CD4-positive, alpha-beta T cell treated with Interleukin-12 subunit alpha and Interleukin-12 subunit beta, for 1 hour (primary cell): ENCODE measurements at regions not wholly inside any gene's neighbourhood (a gene's known extent, or its start where the extent isn't known, plus 50 kb on each side); places are given as distances from the start of the nearest gene placed in this dataset.
"Not testable (repeated sequence)": the region's sequence is repeated elsewhere in the genome, so short reads cannot be mapped to it uniquely, and the experiment has no call there.

ENCODE experiments used
- DNase-seq: peaks from one replicate; pipeline ENCODE4 v3.0.0-alpha.2; 2020

DNA sequence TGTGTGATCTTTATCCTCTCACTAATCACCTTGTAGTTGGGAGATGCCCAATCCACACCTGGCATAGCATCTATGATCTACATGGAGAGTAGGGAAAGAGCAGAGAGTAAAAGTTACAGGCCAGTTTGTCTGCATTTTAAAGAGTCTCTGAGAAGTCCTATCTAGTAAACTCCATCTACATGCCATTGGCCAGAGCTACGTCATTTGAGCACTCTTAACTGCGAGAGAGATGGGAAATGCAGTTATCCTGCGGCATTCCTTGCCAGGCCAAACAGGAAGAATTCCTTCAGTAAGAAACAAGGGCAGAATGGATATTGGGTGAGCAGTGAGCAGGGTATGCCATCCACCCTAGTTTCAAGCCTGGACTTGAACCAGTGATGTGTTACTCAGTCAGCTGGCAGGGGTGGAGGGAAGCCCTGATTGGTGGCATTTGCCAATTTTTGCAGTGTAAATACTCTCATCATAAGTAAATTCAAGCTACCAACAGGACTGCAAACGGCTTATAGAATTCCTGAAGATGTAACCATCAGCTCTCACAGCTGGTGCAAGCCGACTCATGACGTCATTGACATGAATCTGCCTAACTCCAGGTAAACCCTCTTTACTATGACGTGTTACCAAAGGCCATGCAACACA lies 156.8 kb upstream of the MSX2 start:
- DNase-seq: no peak

DNA sequence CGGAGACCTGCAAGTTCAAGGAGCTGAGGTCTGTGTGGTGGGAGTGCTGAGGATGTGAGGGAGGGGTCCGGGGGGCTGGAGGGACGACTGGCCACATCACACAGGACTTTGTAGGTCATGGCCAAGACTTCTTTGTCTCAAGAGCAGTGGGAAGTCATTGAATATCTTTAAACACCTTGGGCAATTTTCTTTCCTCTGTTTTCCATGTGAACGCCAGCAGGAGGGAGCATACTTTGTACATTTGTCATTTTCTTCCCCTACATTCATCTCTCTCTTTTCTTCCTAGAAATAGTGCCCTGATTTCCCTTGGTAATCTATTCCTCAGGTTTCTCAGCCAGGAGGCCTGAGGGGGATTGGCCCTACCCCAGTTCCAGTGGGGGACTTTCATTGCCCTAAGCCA lies 153.7 kb upstream of the MSX2 start:
- no peak for DNase-seq

DNA sequence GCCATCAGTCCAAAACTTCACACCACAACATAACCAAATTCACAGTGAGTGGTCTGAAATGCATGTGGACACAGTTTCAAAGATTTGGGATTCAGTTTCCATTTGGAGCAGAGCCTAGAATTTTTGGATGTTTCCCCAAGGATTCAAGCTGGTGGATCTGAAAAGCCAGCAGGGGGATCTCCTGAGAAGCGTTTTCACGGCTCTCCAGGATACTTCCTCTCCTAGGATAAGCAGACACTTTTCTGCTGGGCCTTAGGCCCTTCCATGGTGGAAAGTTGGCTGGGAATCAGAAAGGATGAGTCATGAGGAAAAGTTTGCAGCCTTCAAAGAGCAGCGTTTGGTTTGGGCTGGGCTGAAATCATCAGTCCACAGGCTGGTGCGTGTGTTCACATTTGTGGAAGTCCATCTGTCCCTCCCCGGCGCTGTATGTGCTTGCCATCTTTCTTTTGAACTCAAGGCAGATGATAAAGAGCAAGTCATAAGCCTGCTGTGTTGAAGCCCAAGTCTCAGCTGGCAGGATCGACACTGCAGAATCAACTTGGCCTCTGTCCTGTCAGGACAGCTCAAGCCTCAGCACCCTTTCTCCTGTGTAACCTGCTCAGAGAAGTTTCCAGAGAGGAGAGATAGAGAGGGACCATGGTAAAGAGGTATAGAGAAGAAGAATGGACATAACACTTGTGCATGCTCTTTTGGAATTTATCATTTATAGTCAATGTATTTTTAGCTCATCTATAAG lies 152.6 kb upstream of the MSX2 start:
- no peak for DNase-seq

DNA sequence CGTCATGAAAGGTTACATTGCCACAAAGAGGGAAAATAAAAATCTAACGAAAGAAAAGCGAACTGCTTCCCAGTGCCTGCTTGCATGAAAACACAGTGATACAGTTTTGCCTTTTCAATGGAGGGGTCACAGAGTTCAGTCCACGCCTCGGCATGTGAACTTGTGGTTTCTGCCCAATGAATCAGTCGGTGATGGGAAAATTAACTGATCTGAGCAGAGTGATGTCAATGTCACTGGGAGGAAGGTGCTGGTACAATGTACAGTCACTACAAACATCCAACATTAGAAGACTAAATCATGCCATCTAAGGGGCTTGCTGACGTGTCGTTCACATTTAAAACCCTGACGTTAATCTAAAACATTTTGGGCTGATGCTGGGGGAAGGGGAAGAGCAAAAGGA lies 151.8 kb upstream of the MSX2 start:
- DNase-seq: no peak

DNA sequence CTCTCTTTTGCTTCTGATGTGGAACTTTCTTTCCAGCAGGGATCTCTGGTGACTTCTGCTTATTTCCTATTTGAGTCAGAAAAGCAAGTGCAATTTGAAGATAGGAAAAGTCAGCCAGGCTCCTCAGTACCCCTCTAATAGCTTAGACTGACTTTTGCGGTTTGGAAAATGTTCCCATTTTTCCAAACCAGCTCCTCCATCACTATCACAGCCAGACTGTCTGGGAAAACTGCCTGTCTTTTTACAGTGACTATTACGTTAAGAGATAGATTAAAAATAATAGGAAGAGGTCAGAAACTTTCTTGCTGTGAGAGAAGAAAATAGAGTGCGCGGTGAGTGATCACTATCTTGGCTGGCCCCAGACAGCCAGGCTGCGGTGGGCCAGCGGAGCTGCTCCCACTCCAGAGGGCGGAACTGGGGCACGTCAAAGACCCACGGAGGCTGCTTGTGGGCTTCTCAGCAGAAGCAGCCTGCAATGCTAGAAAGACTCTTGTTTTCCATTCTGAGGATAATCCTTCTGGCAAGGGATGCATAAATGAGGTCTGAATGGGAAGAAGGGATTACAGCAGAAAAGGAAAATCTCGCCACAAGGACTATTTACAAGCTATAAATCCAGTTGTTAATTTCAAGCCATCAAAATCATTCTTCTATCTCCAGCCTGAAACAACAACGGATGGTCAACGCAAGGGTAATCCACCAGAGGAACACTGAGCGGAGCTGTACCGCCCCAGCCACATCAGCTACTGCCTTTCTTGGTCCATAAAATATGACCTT lies 151.0 kb upstream of the MSX2 start:
- no peak for DNase-seq

DNA sequence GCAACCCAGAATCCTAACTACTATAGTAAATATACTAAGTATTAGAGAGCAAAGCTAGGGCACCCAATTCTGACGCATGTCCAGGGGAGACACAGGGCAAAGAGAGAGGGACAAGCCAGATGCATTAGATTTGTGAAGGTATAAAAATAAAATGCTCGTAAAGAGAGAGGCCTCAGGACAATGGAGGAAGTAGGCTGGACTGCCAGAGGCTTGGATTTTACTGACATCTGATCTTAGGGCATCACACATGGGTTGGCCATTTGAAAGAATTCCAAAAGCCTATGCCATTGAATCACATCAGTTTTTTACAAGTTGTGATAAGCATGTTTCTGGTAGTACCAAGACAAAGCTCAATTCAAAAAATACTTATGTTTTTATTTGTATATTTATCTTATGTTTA lies 149.3 kb upstream of the MSX2 start:
- no peak for DNase-seq

DNA sequence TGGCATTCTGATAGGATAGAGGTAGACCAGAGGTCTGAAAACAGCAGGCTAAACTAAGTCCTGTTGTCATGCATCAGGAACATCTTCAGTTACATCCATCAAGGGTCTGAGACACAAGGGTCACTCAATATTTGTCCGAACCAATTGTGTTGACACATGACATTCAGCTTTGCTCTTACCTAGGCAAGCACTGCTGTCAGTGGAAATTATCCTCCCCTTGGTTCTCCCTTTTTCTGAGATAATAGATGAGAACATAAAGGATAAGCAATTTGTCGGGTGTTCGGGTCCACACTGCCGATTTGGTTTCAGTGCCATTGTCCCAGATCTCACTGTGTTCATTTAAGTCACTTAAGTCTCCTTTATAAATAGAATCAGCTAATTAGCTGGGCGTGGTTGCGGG lies 148.3 kb upstream of the MSX2 start:
- DNase-seq: no peak

DNA sequence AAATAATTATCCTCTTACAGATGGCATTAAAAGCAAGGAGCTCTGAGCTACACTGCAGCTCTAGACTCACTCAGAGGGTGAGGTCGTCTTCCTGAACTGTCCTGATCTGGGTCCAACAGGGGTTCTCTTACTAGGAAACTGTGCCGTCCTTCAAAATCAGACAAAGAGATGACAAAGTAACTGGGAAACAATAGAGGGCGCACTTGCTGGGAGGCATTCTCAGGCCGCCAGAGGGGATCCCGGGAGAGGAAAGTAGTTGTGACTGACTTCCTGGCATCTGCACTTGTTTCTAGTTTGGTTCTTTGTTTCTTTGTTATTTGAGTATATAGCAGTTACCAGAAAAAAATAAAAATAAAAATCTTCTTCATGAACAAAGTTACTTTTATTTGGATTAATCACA lies 142.9 kb upstream of the MSX2 start:
- DNase-seq: no peak

DNA sequence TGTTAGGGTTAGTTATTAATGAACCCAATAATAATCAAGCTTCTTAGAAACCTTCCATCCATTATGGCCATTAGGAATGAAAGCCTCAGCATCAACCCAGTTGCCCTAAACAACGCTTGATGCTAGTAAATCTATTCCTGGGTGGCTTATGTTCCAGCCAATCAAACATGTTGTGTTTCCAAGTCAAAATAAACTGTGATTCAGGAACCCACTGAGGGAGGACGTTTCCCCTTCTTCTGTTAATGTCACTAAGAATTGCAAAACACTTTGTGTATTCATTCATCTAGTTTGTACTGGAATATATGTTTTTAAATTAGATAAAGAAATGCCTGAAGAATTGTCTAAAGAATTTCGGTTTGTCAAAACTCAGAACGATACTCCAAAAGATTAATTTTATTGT lies 142.5 kb upstream of the MSX2 start:
- no peak for DNase-seq

DNA sequence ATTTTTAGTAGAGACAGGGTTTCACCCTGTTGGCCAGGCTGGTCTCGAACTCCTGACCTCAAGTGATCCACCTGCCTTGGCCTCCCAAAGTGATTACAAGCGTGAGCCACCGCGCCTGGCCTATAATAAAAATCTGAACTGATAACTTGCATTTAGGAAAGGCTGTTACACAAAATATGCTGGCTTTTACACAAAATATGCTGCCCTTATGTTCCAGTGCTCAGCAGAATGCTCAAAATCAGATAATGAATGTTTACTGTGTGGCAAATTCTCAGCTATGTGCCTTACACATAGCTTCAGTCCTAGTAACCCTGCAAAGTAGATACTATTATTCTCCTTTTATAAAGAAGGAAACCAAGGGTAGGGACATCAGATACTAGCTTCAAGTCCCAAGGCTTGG lies 141.3 kb upstream of the MSX2 start:
- DNase-seq: no peak

DNA sequence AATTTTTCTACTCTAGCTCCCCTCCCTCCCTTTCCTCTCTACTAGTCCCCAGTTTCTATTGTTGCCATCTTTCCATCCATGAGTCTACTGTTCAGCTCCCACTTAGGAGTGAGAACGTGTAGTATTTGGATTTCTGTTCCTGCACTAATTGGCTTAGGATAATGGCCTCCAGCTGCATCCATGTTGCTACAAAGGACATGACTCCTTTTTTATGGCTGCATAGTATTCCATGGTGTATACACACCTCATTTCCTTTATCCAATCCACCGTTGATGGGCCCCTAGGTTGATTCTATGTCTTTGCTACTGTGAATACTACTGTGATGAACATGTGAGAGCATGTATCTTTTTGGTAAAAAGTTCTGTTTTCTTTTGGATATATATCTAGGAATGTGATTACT lies 138.9 kb upstream of the MSX2 start:
- DNase-seq: no peak

DNA sequence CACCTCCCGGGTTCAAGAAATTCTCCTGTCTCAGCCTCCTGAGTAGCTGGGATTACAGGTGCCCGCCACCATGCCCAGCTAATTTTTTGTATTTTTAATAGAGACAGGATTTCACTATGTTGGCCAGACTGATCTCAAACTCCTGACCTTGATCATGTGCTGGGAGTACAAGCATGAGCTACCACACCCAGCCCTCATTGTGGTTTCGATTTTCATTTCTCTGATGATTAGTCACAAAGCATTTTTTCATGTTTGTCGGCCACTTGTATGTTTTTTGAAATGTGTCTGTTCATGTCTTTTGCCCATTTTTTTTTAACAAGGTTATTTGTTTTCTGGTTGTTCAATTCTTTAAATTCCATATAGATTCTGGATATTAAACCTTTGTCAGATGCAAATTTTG lies 138.2 kb upstream of the MSX2 start:
- DNase-seq: not testable (repeated sequence)

DNA sequence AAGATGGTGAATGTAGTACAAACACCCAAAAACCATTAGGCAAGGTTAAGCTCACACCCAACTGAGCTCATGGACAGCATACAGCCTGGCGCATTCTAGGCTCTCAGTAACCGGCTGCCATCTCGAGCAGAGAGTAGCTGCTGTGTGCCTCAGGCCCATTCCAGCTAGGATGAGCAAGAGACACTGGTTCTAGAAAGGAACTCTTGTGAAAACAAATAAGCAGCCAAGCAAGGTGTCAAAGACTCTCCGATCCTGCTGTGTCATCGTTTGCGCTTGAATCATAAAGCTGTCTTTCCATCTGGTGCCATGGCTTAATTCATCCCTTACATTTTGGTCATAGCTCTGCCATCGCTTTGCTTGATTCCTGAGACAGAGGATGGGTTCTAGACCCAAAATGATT lies 135.4 kb upstream of the MSX2 start:
- no peak for DNase-seq

DNA sequence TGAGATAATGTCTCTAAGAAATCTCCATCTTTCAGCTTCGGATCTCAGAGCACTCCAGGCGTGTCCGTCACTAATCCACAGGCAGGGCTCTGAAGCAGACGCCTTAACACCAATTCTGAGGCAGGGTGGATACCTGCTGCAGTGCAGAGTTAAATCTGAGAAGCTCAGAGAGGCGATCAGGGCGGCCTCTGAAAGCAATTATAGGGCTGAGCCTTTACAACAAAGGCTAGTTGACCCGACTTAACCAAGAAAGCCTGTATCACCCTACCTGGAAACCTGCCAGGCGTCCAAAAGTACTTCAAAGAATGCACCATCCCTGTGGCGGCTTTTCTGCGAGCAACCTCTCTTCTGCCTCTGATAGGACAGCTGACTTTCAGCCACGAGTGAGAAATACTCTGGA lies 134.8 kb upstream of the MSX2 start:
- DNase-seq: no peak

DNA sequence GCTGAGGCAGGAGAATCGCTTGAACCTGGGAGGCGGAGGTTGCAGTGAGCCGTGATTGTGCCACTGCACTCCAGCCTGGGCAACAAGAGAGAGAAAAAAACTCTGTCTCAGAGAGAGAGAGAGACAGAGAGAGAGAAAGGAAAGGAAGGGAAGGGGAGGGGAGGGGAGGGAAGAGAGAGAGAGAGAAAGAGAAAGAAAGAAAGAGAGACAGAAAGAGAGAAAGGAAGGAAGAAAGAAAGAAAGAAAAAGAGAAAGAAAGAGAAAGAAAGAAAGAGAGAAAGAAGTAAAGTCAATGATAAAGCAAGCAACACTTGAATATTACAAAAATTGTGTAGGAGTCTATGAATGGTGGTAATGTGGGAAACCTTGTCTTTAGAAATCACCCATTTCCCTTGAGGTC lies 133.6 kb upstream of the MSX2 start:
- no peak for DNase-seq

DNA sequence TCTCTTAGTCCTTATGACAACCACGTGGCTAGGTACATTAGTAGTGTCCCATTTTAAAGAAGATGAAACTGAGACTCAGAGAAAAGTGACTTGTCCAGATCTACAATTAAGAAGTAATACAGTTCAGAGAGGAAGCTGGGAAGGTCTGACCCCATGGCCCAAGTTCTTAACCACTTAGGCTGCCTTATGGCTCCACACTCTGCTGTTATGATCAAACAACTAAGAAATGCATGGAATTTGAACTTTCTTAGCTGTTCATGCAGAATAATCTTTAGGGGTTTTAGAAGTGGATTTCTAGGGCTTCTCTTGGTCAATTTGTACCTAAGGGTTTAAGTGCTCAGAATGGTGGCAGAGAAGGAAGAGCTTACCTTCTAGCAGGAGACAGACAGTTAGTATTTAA lies 128.0 kb upstream of the MSX2 start:
- DNase-seq: no peak

DNA sequence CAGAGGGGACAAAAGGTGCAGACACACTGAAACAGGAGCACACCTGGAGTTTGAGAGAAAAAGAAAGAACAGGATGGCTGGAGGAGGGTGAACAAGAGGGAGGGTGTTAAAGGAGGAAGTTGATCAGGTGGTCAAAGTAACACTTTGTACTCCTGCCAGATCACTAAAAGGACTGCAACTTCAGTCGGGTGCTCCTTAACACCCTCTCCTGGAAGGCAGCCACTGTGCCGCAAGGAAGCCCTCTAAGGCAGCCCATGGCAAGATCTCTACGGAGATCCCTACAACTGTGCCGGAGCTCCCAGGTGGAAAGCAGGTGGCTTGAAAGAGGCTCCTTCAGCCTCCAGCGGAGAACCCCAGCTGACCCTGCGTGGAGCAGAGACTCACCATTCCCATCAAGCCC lies 124.4 kb upstream of the MSX2 start:
- no peak for DNase-seq

DNA sequence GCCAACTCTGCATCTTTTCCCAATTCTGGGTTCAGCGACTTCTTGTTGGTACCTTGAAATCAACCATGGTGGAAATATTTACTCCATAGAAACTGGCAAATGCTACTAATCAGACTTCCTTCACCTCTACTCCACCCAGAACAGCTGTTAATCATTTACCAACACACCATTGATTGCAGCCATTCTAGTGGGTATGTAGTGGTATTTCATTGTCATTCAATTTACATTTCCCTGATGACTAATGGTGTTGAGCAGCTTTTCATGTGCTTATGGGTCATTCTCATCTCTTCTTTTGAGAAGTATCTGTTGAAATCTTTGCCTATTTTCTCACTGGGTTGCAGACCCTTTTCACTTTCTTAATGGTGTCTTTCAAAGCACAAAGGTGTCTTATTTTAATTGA lies 122.4 kb upstream of the MSX2 start:
- DNase-seq: no peak

DNA sequence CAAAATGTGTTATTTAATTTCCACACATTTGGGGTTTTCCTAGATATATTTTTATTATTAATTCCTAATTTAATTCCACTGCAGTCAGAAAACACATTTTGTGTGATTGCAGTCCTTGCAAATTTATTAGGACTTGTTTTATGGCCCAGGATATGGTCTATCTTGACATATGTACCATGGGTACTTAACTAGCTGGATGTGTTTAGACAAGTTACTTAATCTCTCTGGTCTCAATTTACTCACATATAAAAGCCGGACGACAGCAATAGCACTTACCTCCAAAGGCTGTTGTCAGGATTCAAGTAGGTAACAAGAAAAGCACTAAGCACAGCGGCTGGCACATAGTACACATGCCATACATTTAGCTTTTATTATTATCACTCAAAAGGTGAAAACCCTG lies 118.2 kb upstream of the MSX2 start:
- DNase-seq: no peak

DNA sequence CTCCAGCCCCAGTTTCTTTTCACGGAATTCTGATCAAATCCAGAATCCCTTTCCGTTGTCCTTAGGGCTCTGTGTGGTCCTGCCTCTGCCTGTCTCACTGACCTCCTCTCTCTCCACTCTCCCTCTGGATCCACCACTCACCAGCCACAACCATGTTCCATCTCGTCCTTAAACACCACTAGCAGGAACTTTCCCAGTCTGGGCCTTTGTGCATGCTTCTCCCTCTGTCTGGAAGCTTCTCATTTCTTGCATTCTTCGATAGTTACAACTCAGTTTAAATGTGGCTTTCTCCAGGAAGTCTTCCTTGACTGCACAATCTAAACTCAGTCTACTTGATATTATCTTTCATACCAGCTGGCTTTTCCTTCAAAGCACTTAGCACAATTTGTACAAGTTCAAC lies 117.7 kb upstream of the MSX2 start:
- no peak for DNase-seq

DNA sequence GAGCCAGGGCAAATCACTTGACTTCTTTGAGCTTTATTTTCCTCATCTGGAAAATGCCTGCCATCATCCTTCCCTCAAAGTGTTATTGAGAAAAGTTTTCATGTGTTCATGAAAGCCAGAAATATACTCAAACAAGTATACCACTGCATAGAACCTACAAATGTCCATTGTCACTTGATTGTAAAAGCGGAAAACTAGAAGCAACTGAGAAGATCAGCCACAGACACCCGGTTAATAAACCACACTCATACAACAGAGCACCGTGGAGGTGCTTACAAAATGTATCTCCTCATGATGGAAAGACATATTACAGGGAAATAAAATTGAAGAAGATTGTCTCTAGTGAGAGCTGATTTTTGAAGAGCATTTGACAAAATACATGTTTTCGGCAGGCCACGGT lies 117.2 kb upstream of the MSX2 start:
- no peak for DNase-seq

DNA sequence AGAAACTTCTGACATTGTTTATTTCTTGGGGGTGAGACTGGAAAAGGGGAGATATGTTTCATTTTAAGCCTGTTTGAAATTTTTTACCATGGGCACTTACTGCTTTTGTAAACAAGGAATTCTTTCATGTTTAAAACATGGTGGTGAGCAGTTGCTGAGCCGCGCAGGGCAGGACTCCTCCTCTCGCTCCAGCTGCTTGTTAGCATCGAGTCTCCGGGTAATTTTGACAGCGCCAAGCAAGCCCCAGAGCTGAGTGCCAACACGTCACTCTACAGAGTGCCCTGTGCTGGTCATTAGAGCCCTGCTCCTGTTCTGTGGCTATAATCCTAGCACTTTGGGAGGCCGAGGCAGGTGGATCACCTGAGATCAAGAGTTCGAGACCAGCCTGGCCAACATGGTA lies 116.5 kb upstream of the MSX2 start:
- no peak for DNase-seq

DNA sequence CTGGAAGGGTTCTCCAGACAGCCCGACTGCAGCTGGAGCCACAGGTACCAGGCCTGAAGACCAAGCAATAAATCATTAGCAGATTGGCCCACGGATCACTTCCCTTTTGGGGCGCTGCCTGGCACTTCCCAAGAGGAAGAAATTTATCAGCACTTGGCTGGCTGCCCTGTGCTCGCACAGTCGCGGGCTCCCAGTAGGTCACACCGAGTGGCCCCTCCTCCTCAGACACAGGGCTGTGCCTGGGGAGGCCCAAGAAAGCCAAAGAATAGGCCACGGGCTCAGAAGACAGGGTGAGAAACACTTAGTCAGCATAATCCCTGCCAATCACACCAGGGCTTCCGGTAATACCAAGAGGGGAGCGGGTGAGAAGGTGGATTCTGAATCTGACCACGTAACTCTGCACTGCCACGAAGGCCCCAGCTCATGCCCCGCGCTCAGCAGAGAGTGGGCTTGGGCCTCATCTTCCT lies 115.7 kb upstream of the MSX2 start:
- DNase-seq: no peak

DNA sequence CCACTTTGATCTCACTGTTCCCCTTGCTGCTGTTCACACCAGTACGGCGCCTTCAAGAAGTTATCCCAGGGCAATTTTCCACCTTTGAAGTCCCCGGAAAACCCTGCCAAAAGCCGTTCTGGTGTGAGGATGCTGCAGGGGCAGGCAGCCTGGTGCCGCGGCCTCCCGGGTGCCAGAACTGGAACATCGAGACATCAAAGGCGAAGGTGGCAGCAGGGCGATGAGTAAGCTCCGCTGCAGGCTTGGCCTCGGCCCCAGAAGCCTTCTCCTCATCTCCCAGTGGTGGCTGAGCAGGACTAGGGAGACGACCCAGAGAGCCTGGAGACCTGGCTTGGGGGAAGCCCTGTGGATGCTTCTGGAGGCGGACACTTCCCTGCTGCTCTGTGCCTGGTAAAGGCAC lies 115.3 kb upstream of the MSX2 start:
- no peak for DNase-seq
